Body of pancreas (tissue), 4 donors: ENCODE measurements at regions not wholly inside any gene's neighbourhood (a gene's known extent, or its start where the extent isn't known, plus 50 kb on each side); places are given as distances from the start of the nearest gene placed in this dataset.

Experiments used
- POLR2A ChIP-seq, 3 donors: fragments of 450-650 bp; IDR thresholded peaks; one replicate each; pipeline ENCODE4 v1.6.1; 2016; ENCODE audit warnings: antibody characterized with exemption in 3 of 3, mild to moderate bottlenecking in 2 of 3
- TF ChIP-seq, protein P1 (sequence below), 7 experiments: fragments of 450-650 bp in 4 of 7; fragments of 200-600 bp in 3 of 7; sonication (generic) in 3 of 7; IDR thresholded peaks; one replicate each; pipeline ENCODE4 v1.5.1; 2016 to 2019; ENCODE audit warnings: antibody characterized with exemption in 7 of 7

DNA sequence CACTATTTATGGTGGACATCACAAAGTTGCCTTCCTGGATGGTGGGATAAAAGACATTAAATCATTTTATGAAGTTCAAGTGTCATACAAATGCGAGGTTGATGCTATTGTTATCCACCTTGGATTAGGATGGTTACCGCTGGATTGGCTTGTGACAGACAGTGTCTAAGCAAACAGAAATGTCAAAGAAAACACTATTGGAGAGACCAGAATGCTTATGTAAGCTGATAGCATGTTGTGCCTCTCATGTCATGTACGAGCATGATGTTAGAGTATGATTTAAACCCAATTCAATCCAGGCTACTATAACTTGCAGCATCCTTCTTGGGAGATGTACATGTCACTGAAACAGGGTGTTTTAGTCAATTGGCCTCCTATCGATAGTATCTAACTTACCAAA lies 178.8 kb upstream of the C9orf72 start:
- TF ChIP-seq, protein P1, sequence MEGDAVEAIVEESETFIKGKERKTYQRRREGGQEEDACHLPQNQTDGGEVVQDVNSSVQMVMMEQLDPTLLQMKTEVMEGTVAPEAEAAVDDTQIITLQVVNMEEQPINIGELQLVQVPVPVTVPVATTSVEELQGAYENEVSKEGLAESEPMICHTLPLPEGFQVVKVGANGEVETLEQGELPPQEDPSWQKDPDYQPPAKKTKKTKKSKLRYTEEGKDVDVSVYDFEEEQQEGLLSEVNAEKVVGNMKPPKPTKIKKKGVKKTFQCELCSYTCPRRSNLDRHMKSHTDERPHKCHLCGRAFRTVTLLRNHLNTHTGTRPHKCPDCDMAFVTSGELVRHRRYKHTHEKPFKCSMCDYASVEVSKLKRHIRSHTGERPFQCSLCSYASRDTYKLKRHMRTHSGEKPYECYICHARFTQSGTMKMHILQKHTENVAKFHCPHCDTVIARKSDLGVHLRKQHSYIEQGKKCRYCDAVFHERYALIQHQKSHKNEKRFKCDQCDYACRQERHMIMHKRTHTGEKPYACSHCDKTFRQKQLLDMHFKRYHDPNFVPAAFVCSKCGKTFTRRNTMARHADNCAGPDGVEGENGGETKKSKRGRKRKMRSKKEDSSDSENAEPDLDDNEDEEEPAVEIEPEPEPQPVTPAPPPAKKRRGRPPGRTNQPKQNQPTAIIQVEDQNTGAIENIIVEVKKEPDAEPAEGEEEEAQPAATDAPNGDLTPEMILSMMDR (IDR thresholded peaks at IDR 0.05), result no peak
- no peak for TF ChIP-seq POLR2A (IDR thresholded peaks at IDR 0.05)
